ENCODE measurements at regions not wholly inside any gene's neighbourhood (a gene's known extent, or its start where the extent isn't known, plus 50 kb on each side); places are given as distances from the start of the nearest gene placed in this dataset.
"Not testable (repeated sequence)": the region's sequence is repeated elsewhere in the genome, so short reads cannot be mapped to it uniquely, and the experiment has no call there.

- intact Hi-C loops (cut with micrococcal nuclease), result no loop called here
- ChIA-PET POLR2A (no interaction called here), CTCF (no interaction called here)
- Mint-ChIP-seq H3K36me3 (ENCODE audit: low read depth) (no peaks in the 10 kb centered on the region), H3K9me3 (peaks cover 11% of the 10 kb centered on the region), H3K27ac (no peak overlapping the region), H3K4me1 (no peaks in the 10 kb centered on the region), H3K4me3 (no peak overlapping the region), H3K27me3 (no peaks in the 10 kb centered on the region)
- ATAC-seq (ENCODE audit: low read depth) (no peak), DNase-seq (no peak)
- TF ChIP-seq CTCF (IDR thresholded peaks at IDR 0.05), result no peak
Observed at GRCh38 chr1:189992856-189993255, 484.8 kb downstream of the BRINP3 start.

- DNase-seq (no peak), ATAC-seq (ENCODE audit: low read depth) (no peak)
- ChIA-PET CTCF (no interaction called here), POLR2A (no interaction called here)
- no peak for TF ChIP-seq CTCF (IDR thresholded peaks at IDR 0.05)
- Mint-ChIP-seq H3K36me3 (ENCODE audit: low read depth) (no peaks in the 10 kb centered on the region), H3K27me3 (no peaks in the 10 kb centered on the region), H3K9me3 (peaks cover 1% of the 10 kb centered on the region), H3K27ac (no peak overlapping the region), H3K4me3 (no peak overlapping the region), H3K4me1 (no peaks in the 10 kb centered on the region)
- intact Hi-C loops (cut with micrococcal nuclease), result no loop called here
Observed at GRCh38 chr1:190000365-190000872, 477.2 kb downstream of the BRINP3 start.

GRCh38 chr1:190001187-190001586 lies 476.5 kb downstream of the BRINP3 start:
- CTCF ChIA-PET, result no interaction called here
- TF ChIP-seq CTCF (IDR thresholded peaks at IDR 0.05), result no peak
- Mint-ChIP-seq H3K36me3 (ENCODE audit: low read depth) (no peaks in the 10 kb centered on the region), H3K4me1 (no peaks in the 10 kb centered on the region), H3K9me3 (peaks cover 4% of the 10 kb centered on the region), H3K27me3 (no peaks in the 10 kb centered on the region), H3K4me3 (no peak overlapping the region), H3K27ac (no peak overlapping the region)
- POLR2A ChIA-PET, result no interaction called here
- DNase-seq (no peak), ATAC-seq (ENCODE audit: low read depth) (no peak)
- intact Hi-C loops (cut with micrococcal nuclease), result no loop called here

- ChIA-PET POLR2A (no interaction called here), CTCF (no interaction called here)
- H3K36me3 Mint-ChIP-seq (ENCODE audit: low read depth), result no peaks in the 10 kb centered on the region
- DNase-seq (no peak), ATAC-seq (ENCODE audit: low read depth) (no peak)
- TF ChIP-seq CTCF (IDR thresholded peaks at IDR 0.05), result no peak
- H3K27ac Mint-ChIP-seq, result no peak overlapping the region
- no peaks in the 10 kb centered on the region for H3K4me1 Mint-ChIP-seq
- peaks cover 4% of the 10 kb centered on the region for H3K9me3 Mint-ChIP-seq
- H3K27me3 Mint-ChIP-seq, result no peaks in the 10 kb centered on the region
- no peak overlapping the region for H3K4me3 Mint-ChIP-seq
- intact Hi-C loops (cut with micrococcal nuclease), result no loop called here
Observed at GRCh38 chr1:190003376-190003775, 474.3 kb downstream of the BRINP3 start.

GRCh38 chr1:190011585-190011984 lies 466.1 kb downstream of the BRINP3 start:
- peaks cover 3% of the 10 kb centered on the region for H3K9me3 Mint-ChIP-seq
- H3K27ac Mint-ChIP-seq, result no peak overlapping the region
- CTCF ChIA-PET, result no interaction called here
- intact Hi-C loops (cut with micrococcal nuclease), result no loop called here
- no peaks in the 10 kb centered on the region for H3K27me3 Mint-ChIP-seq
- no peak for ATAC-seq (ENCODE audit: low read depth)
- no peaks in the 10 kb centered on the region for H3K4me1 Mint-ChIP-seq
- TF ChIP-seq CTCF (IDR thresholded peaks at IDR 0.05), result no peak
- POLR2A ChIA-PET, result no interaction called here
- no peaks in the 10 kb centered on the region for H3K36me3 Mint-ChIP-seq (ENCODE audit: low read depth)
- DNase-seq, result no peak
- H3K4me3 Mint-ChIP-seq, result no peak overlapping the region

GRCh38 chr1:190019151-190019550 lies 458.5 kb downstream of the BRINP3 start:
- H3K9me3 Mint-ChIP-seq; H3K27me3 Mint-ChIP-seq; intact Hi-C loops (cut with micrococcal nuclease); CTCF ChIA-PET; POLR2A ChIA-PET; H3K4me3 Mint-ChIP-seq; ATAC-seq (ENCODE audit: low read depth); H3K27ac Mint-ChIP-seq; DNase-seq; H3K36me3 Mint-ChIP-seq (ENCODE audit: low read depth); H3K4me1 Mint-ChIP-seq: not testable (repeated sequence)

All from activated B cell treated with CpG ODN at 0.5 μM for 24 hours (primary cell).